SU-DHL-6 (cell line): ENCODE measurements at regions not wholly inside any gene's neighbourhood (a gene's known extent, or its start where the extent isn't known, plus 50 kb on each side); places are given as distances from the start of the nearest gene placed in this dataset.

Source experiments
- CTCF ChIP-seq: fragments of 200-600 bp; sonication (generic); IDR thresholded peaks from one replicate; pipeline ENCODE4 v1.5.1; 2017; ENCODE audit warnings: antibody characterized with exemption, mild to moderate bottlenecking, low read length, moderate library complexity; ENCODE audit not compliant: insufficient read depth, poor library complexity, severe bottlenecking
- EZH2phosphoT487 ChIP-seq: fragments of 200-600 bp; sonication (generic), shearing (Covaris generic); conservative IDR thresholded peaks from 2 replicates; pipeline ENCODE4 v1.6.1; 2018; ENCODE audit warnings: mild to moderate bottlenecking, antibody characterized with exemption, low read length, moderate library complexity, mixed read lengths

- TF ChIP-seq CTCF: no peak
- TF ChIP-seq EZH2phosphoT487: no peak
These were observed 531.2 kb downstream of the PIK3C3 start for GRCh38 chr18:42486271-42486670.
